Adrenal gland (tissue), 5 donors: ENCODE measurements at regions not wholly inside any gene's neighbourhood (a gene's known extent, or its start where the extent isn't known, plus 50 kb on each side); places are given as distances from the start of the nearest gene placed in this dataset.
"Not testable (repeated sequence)": the region's sequence is repeated elsewhere in the genome, so short reads cannot be mapped to it uniquely, and the experiment has no call there.

ENCODE experiments used
- POLR2A ChIP-seq, 2 donors: fragments of 450-650 bp; IDR thresholded peaks; one replicate each; pipeline ENCODE4 v1.6.1; 2017; ENCODE audit warnings: antibody characterized with exemption in 2 of 2, mild to moderate bottlenecking in 2 of 2, moderate library complexity in 1 of 2
- TF ChIP-seq, protein P1 (sequence below), 6 experiments: fragments of 450-650 bp in 4 of 6; fragments of 200-600 bp in 2 of 6; sonication (generic) in 1 of 6; IDR thresholded peaks; 1 replicate in 5 of 6; 2 replicates in 1 of 6; pipeline versions ENCODE4 v1.5.1 to v1.8.0; 2016 to 2021; ENCODE audit warnings: antibody characterized with exemption in 6 of 6, mild to moderate bottlenecking in 2 of 6, moderate library complexity in 1 of 6
- donor health status: DM: no; HTN: no; CAD: no.

DNA sequence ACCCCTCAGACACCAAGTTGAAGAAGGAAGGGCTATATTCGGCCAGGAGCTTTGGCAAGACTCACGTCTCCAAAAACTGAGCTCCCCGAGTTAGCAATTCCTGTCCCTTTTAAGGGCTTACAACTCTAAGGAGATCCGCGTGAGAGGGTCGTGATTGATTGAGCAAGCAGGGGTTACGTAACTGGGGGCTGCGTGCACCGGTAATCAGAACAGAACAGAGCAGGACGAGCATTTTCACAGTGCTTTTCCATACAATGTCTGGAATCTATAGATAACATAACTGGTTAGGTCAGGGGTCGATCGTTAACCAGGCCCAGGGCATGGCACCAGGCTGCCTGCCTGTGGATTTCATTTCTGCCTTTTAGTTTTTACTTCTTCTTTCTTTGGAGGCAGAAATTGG, 245.3 kb upstream of the MME start:
- not testable (repeated sequence) for TF ChIP-seq POLR2A (IDR thresholded peaks at IDR 0.05)
- TF ChIP-seq, protein P1, sequence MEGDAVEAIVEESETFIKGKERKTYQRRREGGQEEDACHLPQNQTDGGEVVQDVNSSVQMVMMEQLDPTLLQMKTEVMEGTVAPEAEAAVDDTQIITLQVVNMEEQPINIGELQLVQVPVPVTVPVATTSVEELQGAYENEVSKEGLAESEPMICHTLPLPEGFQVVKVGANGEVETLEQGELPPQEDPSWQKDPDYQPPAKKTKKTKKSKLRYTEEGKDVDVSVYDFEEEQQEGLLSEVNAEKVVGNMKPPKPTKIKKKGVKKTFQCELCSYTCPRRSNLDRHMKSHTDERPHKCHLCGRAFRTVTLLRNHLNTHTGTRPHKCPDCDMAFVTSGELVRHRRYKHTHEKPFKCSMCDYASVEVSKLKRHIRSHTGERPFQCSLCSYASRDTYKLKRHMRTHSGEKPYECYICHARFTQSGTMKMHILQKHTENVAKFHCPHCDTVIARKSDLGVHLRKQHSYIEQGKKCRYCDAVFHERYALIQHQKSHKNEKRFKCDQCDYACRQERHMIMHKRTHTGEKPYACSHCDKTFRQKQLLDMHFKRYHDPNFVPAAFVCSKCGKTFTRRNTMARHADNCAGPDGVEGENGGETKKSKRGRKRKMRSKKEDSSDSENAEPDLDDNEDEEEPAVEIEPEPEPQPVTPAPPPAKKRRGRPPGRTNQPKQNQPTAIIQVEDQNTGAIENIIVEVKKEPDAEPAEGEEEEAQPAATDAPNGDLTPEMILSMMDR (IDR thresholded peaks at IDR 0.05) = not testable (repeated sequence)
